HG02970 (cell line): ENCODE measurements at regions not wholly inside any gene's neighbourhood (a gene's known extent, or its start where the extent isn't known, plus 50 kb on each side); places are given as distances from the start of the nearest gene placed in this dataset.
A peak's percentile ranks its signal among the peaks of the same experiment; 100 is the strongest.
"Not testable (repeated sequence)": the region's sequence is repeated elsewhere in the genome, so short reads cannot be mapped to it uniquely, and the experiment has no call there.

Source experiments
- ATAC-seq: cut with Tn5 transposase; IDR thresholded peaks from one replicate; pipeline ENCODE4 v1.9.1; 2021; ENCODE audit warnings: mild to moderate bottlenecking, moderate library complexity, moderate number of reproducible peaks; ENCODE audit not compliant: unreplicated experiment, low FRiP score

DNA sequence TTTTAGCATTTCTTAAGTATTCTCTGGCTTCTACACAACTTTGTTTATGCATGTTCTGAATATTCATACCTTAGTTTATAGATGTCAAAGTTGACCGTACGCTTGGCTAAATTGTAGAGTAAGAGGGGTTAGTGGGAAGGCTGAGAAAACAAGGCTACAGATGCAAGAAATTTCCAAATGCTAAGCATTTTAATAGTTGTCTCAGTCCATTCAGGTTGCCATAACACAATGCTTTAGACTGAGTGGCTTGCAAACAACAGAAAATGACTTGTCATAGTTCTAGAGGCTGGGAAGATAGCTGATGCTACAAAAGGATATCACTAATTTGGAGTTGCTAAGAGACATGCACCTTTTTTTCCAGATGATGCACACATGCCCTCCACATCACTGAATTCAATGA lies 53.0 kb upstream of the C1QTNF3 start:
- ATAC-seq = not testable (repeated sequence)

DNA sequence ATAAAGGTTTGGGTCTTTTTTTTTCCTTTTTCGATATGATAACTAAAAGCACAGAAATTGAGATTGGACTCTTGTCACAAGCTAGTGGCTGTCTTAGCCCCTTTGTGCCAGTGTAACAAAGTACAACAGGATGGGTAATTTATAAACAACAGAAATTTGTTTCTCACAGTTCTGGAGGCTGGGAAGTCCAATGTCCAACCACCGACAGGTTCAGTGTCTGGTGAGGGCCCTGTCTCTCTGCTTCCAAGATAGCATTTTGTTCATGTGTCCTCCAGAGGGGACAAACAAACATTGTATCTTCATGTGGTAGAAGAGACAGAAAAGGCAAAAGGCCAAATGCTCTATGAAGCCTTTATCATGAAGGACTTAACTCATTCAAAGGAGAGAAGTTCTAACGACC lies 56.9 kb upstream of the C1QTNF3 start:
- ATAC-seq = not testable (repeated sequence)

DNA sequence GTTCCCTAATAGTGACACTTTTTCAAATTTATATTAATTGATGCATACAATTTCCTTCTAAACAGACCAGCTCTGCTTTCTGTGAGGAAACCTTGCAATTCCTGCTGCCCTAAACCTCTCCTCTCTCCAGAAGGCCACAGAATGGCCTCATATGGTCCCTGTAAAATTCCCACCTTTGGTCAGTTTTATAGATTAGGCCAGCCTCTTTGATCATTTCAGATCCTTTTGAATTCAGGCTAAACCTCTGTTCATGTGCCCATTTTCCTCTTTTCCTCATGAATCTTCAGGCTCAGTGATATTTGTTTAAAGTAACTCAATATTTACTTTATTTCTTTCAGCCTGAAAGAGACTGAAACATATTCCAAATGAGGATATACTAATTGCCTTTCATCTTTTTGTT lies 58.6 kb upstream of the C1QTNF3 start:
- not testable (repeated sequence) for ATAC-seq

DNA sequence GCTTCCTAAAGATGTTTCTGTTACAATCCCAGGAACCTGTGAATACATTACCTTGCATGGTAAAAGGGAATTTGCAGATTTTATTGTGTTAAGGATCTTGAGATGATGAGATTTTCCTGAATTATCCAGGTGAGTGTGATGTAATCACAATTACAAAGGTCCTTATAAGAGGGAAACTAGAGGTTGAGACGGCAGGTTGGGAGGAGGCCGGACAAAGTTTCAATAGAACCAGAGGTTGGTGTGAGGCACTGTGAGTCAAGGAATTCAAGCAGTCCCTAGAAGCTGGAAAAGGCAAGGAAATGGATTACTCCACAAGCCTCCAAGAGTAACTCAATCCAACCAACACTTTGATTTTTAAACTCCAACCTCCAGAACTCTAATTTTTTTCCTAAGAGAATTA lies 65.9 kb upstream of the C1QTNF3 start:
- not testable (repeated sequence) for ATAC-seq

DNA sequence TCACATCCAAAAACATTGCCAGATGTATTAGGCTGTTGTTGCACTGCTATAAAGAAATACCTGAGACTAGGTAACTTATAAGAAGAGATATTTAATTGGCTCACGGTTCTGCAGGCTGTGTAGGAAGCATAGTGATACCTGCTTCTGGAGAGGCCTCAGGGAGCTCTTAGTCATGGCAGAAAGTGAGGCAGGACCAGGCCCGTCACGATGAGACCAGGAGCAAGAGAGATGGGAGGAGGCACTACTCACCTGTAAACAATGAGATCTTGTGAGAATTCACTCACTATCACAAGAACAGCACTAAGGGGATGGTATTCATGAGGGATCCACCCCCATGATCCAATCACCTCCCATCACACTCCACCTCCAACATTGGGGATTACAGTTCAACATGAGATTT lies 81.3 kb upstream of the C1QTNF3 start:
- not testable (repeated sequence) for ATAC-seq

DNA sequence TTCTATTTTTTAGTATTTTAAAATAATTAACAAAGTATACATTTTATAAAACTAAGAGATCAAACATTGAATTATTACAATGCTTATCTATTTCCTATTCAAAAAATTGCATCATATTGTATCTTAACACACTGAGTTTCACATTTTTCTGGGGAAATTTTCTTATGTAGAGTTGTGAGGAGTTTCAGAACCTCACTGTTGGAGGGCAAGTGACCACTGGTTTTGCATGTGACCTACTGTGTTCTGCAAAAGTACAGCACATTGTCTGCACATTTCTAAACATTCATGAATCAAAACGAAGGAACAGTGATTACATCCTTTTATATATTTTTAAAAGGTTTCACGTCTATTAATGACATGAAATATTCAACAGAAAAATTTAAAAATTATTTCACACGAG lies 82.3 kb upstream of the C1QTNF3 start:
- ATAC-seq = peak; percentile 60

DNA sequence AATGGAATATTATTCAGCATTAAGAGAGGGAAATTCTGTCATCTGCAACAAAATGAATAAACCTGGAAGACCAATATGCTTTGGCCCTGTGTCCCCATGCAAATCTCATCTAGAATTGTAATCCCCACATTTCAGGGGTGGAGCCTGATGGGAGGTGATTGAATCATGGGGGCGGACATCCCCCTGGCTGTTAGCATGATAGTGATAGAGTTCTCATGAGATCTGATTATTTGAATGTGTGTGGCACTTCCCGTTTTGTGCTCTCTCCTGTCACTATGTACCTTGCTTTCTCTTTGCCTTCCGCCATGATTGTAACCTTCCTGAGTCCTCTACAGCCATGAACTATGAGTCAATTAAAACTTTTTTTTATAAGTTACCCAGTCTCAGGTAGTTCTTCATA lies 83.7 kb upstream of the C1QTNF3 start:
- ATAC-seq = not testable (repeated sequence)

DNA sequence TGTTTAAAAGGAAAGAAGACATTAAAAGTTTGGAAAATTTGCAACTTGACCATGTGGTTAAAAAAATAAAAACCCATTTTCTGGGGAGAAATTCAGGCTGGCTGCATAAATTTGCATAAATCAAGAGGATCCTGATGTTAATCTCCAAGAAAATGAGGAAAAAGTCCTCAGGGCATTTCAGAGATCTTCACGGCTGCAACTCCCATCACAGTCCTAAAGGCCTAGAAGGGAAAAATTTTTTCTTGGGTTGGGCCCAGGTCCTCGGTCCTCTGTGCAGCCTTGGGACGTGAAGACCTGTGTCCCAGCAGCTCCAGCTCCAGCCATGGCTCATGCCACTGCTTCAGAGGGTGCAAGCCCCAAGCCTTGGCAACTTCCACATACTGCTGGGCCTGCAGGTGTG lies 84.8 kb upstream of the C1QTNF3 start:
- not testable (repeated sequence) for ATAC-seq

DNA sequence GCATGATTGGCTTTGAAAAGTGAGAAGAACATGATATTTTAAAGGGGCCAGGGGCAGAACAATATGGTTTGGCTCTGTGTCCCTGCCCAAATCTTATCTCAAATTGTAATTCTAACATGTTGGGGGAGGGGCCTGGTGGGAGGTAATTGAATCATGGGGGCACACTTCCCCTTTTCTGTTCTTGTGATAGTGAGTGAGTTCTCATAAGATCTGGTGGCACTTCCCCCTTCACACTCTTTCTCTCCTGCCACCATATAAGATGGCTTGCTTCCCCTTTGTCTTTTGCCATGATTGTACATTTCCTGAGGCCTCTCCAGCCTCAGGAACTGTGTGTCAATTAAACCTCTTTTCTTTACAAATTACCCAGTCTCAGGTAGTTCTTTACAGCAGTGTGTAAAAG lies 85.9 kb upstream of the C1QTNF3 start:
- ATAC-seq = not testable (repeated sequence)

DNA sequence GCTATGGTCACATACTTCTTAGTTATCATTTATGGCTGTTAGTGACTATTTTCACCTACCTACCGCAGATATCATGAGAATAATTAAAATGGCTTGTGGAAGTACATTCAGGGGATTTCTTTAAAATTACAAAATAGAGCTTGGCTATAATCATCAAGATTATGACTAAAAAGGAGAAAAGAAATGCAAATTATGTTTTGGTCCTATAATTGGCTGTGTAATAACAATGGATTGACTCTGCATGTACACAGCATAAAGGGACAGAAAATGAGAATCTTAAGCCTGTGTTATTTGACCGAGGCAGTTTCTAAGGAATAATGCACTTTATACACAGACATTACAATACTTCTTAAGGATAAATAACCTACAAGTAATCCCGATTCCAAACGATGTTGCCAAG lies 112.0 kb upstream of the C1QTNF3 start:
- not testable (repeated sequence) for ATAC-seq

DNA sequence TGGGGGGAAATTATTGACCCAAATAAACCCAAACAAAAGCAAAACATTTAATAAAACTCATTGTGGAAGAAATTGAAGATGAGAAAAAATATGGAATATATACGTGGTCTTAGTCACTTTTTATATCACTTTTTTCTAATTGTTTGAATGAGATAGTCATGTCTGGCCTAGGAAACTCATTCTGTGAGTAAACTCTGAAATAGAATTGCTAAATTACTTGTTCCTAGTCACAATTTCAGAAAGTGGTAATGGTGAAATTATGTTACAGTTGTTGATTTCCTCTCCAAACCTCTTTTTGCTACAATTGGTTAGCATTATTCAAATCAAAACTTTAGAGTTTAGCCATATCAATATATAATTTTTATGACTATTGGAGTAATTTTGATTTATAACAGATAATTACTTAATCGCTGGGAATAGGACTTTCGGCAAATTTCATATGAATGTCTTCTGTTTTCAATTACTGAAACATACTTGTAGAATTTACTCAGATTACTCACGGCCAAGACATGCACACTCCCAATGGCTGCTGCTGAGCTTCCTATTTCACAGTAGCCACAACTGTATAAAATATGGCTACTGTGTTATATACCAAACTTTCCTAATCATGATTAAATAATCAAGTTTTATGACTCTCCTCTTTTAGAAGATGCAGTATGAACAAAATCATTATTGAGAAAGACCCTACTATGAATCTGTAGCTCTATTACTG lies 113.8 kb upstream of the C1QTNF3 start:
- ATAC-seq = not testable (repeated sequence)

DNA sequence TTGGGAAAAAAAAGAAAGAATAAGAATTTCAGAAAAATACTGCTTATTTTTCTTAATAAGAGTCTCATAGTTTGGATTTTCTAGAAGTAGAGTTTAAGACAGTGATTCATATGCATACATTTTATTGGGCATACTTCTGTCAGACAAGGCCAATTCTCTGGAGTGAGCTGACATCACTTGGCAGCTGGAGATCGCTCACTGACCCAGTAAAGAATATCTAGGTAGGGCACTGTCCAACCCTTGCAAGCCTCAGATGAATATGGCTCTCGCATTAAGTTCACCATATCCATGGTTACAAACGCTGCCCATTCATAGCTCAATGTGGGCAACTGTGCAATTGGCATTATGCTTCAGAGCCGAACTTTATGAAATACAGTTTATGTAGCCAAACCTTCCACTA lies 117.9 kb upstream of the C1QTNF3 start:
- not testable (repeated sequence) for ATAC-seq

DNA sequence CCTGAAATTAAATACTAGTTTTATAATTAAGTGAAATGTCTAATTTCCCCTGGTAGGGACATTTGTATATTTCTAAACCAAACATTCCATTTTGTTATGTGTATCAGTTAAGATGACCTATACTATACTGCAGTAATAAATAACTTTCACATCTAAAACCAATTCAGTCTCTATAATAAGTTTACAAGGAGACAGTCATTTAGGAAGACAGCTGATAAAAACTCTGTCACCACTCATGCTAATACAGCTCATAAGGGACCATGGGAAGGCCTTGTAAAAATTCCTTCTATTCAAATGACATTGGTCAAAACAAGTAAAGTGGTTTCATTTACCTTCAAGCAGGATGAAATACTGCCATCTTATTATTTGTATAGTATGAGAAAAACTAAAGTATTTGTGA lies 128.4 kb upstream of the C1QTNF3 start:
- ATAC-seq = not testable (repeated sequence)

DNA sequence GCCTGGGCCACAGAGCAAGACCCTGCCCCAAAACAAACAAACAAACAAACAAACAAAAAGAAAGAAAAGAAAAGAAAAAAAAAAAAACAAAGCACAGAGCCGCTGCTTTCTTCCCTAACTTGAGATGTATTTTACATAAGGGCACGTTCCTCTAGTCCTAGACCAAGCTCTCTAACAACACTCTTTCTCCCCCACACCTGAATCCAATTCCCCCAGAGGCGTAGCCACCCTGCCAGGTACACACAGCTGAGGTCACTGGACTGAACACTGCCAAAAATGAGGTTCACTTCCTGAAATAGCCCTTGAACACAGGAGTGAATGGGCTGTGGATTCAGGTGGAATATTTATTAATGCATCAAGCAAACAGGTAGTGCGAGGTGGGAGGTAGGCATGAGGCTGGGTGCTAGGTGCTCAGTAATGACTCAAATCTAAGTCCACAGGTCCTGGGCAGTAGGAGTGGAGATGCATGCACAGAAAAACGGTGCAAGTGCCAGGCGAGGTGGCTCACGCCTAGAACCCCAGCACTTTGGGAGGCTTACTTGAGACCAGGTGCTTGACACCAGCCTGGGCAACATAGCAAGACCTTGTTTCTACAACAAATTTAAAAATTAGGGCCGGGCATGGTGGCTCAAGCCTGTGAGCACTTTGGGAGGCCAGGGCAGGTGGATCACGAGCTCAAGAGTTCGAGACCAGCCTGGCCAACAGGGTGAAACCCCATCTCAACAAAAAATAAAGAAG lies 136.6 kb upstream of the C1QTNF3 start:
- not testable (repeated sequence) for ATAC-seq

DNA sequence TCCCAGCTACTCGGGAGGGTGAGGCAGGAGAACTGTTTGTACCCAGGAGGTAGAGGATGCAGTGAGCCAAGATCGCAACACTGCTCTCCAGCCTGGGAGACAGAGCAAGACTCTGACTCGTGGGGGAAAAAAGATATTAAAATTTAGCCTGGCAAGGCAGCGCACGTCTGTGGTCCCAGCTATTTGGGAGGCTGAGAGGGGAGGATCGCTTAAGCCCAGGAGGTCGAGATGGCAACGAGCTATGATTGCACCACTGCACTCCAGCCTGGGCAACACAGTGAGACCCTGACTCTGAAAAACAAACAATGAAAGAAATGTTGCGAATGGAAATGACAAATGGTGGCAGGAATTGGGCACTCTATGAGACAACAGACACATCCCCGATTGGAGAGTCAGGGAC lies 137.2 kb upstream of the C1QTNF3 start:
- ATAC-seq = not testable (repeated sequence)

DNA sequence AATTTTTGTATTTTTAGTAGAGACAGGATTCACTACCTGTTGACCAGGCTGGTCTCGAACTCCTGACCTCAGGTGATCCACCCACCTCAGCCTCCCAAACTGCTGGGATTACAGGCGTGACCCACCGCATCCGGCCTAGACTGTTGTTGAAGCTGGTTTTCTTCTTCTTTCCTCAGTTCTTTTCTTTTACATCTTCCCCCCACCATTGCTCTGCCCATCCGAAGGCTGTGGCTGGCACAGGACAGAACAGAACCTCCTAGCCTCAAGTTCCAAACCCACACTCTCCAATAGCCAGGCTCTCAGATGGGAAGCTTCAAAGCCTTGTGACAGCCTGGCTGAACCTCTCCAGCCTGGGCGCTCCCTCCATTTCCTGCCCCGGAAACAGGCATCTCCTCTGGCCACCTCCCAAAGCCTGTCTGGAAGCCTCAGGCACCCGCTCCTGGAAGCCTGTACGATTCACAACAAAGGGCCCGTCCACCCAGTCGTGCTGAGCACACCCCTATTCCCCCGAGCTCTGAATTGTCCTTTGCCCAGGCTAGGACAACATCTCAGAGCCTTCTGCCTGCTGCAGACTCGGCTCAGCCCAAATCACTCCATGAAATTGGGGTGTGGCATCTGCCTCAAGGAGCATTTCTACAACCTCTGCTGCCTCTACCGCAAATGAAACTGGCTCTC lies 138.1 kb upstream of the C1QTNF3 start:
- ATAC-seq = not testable (repeated sequence)

DNA sequence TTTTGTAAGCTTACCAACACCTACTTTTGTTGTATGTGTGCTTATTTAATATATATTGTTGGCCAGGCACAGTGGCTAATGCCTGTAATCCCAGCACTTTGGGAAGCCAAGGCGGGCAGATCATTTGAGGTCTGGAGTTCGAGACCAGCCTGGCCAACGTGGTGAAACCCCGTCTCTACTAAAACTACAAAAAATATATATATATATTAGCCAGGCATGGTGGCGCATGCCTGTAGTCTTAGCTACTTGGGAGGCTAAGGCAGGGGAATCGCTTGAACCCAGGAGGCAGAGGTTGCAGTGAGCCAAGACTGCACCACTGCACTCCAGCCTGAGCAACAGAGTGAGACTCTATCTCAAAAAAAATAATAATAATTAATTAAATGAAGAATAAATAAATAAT lies 142.0 kb upstream of the C1QTNF3 start:
- ATAC-seq = not testable (repeated sequence)

DNA sequence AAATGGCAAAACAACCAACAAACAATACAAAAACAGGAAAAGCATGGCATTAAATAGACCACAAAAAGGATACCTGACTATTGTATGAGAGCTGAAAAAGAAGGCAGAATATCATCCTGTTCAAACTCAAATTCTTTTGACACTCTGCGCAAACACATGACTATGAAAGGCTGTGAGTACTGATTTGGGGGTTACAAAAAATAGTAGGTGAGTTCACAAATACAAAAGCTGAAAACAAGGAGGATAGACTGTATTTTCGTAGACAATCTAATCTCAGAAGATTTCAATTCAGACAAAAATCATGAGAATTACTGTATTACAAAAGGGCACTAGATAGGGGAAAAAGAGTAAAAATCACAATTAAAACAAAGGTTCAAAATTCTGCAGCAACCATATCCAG lies 142.6 kb upstream of the C1QTNF3 start:
- not testable (repeated sequence) for ATAC-seq

DNA sequence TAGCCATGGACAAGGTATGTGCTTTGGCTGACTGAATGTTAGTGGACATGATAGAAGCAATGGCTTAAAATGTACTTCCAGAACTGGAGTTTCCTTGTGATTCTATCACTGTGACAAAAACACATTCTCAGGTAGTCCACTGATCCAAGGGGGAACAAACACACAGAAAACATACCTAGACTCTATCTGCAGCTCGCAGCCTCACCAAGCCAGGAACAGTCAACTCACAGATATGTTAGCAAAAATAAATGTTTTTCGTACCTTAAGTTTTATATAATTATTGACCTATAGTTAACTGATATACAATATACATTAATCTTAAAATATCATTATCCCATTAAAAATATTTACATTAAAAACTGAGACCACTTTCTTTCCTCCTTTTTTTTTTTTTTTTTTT lies 143.1 kb upstream of the C1QTNF3 start:
- not testable (repeated sequence) for ATAC-seq

DNA sequence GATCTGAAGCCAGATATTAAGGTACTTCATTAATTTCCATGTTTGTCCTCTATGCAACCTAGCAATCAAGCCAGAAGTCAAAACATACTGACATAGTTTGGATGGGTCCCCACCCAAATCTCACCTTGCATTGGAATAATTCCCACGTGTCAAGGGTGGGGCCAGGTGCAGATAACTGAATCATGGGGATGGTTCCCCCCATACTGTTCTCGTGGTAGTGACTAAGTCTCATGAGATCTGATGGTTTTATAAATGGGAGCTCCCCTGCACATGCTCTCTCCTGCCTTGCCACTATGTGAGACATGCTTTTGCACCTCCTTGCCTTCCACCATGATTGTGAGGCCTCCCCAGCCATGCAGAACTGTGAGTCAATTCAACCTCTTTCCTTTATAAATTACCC lies 143.9 kb upstream of the C1QTNF3 start:
- ATAC-seq = not testable (repeated sequence)

DNA sequence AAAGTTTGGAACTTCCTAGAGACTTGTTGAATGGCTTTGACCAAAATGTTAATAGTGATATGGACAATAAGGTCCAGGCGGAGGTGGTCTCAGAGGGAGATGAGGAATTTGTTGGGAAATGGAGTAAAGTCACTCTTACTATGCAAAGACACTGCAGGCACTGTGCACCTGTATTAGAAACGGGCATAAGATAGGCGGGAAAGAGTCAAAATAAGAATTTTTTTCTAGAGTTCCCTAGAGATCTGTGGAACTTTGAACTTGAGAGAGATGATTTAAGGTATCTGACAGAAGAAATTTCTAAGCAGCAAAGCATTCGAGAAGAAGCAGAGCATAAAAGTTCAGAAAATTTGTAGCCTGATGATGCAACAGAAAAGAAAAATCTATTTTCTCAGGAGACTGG lies 144.4 kb upstream of the C1QTNF3 start:
- ATAC-seq = not testable (repeated sequence)
